ENCODE measurements at regions not wholly inside any gene's neighbourhood (a gene's known extent, or its start where the extent isn't known, plus 50 kb on each side); places are given as distances from the start of the nearest gene placed in this dataset.

DNA sequence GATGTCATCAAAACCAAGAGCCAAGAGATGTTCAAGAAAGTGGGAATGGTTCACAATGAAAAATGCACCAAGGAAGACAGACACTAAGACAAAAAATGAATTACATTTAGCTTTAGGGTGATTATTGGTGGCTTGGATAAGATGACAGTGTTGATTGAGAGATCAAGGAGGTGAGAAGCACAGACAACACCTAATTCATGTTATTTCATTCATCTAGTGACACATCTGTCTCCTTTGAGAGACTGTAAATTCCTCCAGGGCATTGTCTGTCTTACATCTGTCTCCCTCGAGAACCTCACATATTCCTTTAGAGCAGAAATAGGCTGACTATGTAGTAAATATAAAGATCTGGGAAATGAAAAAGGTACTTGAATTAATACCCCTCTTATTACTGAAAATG is 94.2 kb upstream of the SMIM31 start:
- TF ChIP-seq CTCF (conservative IDR thresholded peaks at IDR 0.05; ENCODE audit: low read length) = no peak
- no peak for TF ChIP-seq EZH2phosphoT487 (IDR thresholded peaks at IDR 0.05; ENCODE audit: borderline replicate concordance, low read depth, low read length)

All from OCI-LY7 (cell line).